GM21381 (cell line): ENCODE measurements at regions not wholly inside any gene's neighbourhood (a gene's known extent, or its start where the extent isn't known, plus 50 kb on each side); places are given as distances from the start of the nearest gene placed in this dataset.

ENCODE experiments used
- ATAC-seq: cut with Tn5 transposase; IDR thresholded peaks from one replicate; pipeline ENCODE4 v1.9.1; 2021; ENCODE audit warnings: mild to moderate bottlenecking, moderate library complexity; ENCODE audit not compliant: unreplicated experiment

- ATAC-seq = no peak
These were observed 56.7 kb upstream of the ACTBL2 start for GRCh38 chr5:57539281-57539701.

DNA sequence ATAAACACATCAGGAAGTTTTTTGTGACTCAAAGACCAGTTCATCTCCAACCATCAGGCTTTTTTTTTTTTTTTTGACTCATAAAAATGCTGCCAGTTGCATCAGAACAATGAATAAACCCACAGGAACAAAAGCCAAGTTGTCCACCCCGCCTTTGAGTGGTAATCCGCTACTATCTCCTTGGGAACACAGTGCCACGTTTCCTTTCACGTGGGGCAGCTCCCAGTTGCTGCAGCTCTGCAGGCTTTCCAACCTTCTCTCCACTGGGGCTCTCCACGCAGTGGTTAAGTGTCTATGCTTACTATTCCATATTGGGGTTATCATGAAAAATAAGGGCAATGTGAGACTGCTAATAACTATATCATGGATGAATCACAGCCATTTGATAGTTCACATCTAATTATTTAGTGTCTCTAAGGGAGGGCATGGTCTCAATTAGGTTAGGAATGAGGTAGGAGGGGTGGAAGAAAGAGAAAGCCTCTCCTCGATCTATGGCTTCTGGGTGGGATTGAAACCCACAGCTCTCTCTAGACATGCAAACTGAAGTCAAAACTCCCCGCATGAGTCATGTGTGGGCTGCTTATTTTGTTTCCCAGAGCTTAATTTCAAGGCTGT lies 55.8 kb upstream of the ACTBL2 start:
- ATAC-seq = no peak

GRCh38 chr5:57537811-57538210 lies 55.2 kb upstream of the ACTBL2 start:
- no peak for ATAC-seq

GRCh38 chr5:57532513-57533497 lies 50.2 kb upstream of the ACTBL2 start:
- no peak for ATAC-seq
